Astrocyte of the cerebellum (primary cell): ENCODE measurements at regions not wholly inside any gene's neighbourhood (a gene's known extent, or its start where the extent isn't known, plus 50 kb on each side); places are given as distances from the start of the nearest gene placed in this dataset.
A peak's percentile ranks its signal among the peaks of the same experiment; 100 is the strongest.

Experiments
- DNase-seq: peaks from one replicate; pipeline ENCODE4 v3.0.0-alpha.2; 2011; ENCODE audit warnings: low read depth
- H3K4me3 ChIP-seq: 2 replicates; pipeline ENCODE4 v1.5.1; 2011; ENCODE audit warnings: mild to moderate bottlenecking, low read depth, low read length, moderate library complexity
- CTCF ChIP-seq: IDR thresholded peaks from 2 replicates; pipeline ENCODE4 v1.5.1; 2012; ENCODE audit warnings: low read length, low read depth, moderate library complexity, mild to moderate bottlenecking; ENCODE audit errors: missing control alignments
- in situ Hi-C: cut with HindIII; loops from 2 replicates; pipeline ENCODE4 v1.10.0; 2017; ENCODE audit warnings: low sequenced_read_pairs

GRCh38 chr6:98635191-98635590 is 199.2 kb upstream of the POU3F2 start:
- in situ Hi-C loops, result no loop called here
- TF ChIP-seq CTCF, result no peak
- DNase-seq, result no peak
- H3K4me3 ChIP-seq, result no peak overlapping the region

- TF ChIP-seq CTCF, result no peak
- no peak overlapping the region for H3K4me3 ChIP-seq
- DNase-seq, result no peak
- in situ Hi-C loops, result no loop called here
Observed at GRCh38 chr6:98636941-98637340, 197.4 kb upstream of the POU3F2 start.

GRCh38 chr6:98639089-98639635 is 195.2 kb upstream of the POU3F2 start:
- H3K4me3 ChIP-seq, result no peak overlapping the region
- DNase-seq, result no peak
- TF ChIP-seq CTCF, result no peak
- in situ Hi-C loops, result no loop called here

- in situ Hi-C loops, result no loop called here
- TF ChIP-seq CTCF, result no peak
- H3K4me3 ChIP-seq, result no peak overlapping the region
- DNase-seq, result no peak
Observed at GRCh38 chr6:98640366-98640765, 194.0 kb upstream of the POU3F2 start.

GRCh38 chr6:98641949-98642719 is 192.2 kb upstream of the POU3F2 start:
- H3K4me3 ChIP-seq, result no peak overlapping the region
- in situ Hi-C loops, result no loop called here
- TF ChIP-seq CTCF, result no peak
- peak; percentile 12 for DNase-seq

- no peak for DNase-seq
- H3K4me3 ChIP-seq, result no peak overlapping the region
- no peak for TF ChIP-seq CTCF
- in situ Hi-C loops, result no loop called here
Observed at GRCh38 chr6:98644063-98644462, 190.3 kb upstream of the POU3F2 start.
